GM12878 (cell line): ENCODE measurements at regions not wholly inside any gene's neighbourhood (a gene's known extent, or its start where the extent isn't known, plus 50 kb on each side); places are given as distances from the start of the nearest gene placed in this dataset.

ENCODE experiments used
- CHD1 ChIP-seq: IDR thresholded peaks from 2 replicates; pipeline ENCODE4 v1.6.1; 2012; ENCODE audit warnings: low read depth, low read length, improper control_type of control experiment
- CREM ChIP-seq: IDR thresholded peaks from 2 replicates; pipeline ENCODE4 v1.6.1; 2014; ENCODE audit warnings: antibody characterized with exemption, low read depth
- JUND ChIP-seq: IDR thresholded peaks from 2 replicates; pipeline ENCODE4 v1.6.1; 2012; ENCODE audit warnings: low read depth, mild to moderate bottlenecking, low read length, improper control_type of control experiment, moderate library complexity
- KAT2A ChIP-seq: conservative IDR thresholded peaks from 2 replicates; pipeline ENCODE4 v1.6.1; 2011; ENCODE audit warnings: low read depth, low read length; ENCODE audit not compliant: control insufficient read depth
- POLR2A ChIP-seq: IDR thresholded peaks from 2 replicates; pipeline ENCODE4 v1.6.1; 2011; ENCODE audit warnings: low read depth, mild to moderate bottlenecking, low read length
- POLR2AphosphoS5 ChIP-seq: IDR thresholded peaks from 2 replicates; pipeline ENCODE4 v1.6.1; 2011; ENCODE audit warnings: mild to moderate bottlenecking, low read length, inconsistent platforms
- ZNF274 ChIP-seq: IDR thresholded peaks from one replicate; pipeline ENCODE4 v1.8.0; 2011; ENCODE audit not compliant: insufficient read length, insufficient read depth
- TF ChIP-seq, protein P1 (sequence below): fragments of 450-650 bp; IDR thresholded peaks from 2 replicates; pipeline ENCODE4 v1.6.1; 2016; ENCODE audit warnings: mild to moderate bottlenecking
- TF ChIP-seq, protein P2 (sequence below): IDR thresholded peaks from 2 replicates; pipeline ENCODE4 v1.6.1; 2012; ENCODE audit warnings: mild to moderate bottlenecking, low read depth, low read length
- TF ChIP-seq, protein P3 (sequence below): IDR thresholded peaks from 2 replicates; pipeline ENCODE4 v1.6.1; 2012; ENCODE audit warnings: low read depth, low read length, improper control_type of control experiment

DNA sequence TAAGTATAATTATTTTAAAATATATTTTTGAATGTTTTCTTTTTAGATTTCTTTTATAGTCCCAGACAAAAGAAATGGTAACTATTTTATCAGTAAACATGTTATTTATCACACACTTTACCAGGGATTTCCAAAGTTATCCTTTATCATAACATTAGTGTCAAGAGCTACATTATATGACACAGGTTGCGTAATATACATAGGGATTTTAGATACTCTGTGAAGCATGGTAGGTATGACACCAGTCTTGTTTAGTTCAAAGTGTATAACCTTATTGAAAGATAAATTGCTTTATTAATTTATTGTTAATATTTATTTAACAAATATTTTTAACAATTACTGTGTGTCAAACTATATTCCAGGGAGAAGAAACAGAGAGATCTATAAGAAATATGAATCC is 163.3 kb upstream of the PABPC4L start:
- TF ChIP-seq KAT2A (no peak), ZNF274 (no peak), CHD1 (no peak), JUND (no peak), POLR2A (no peak), CREM (no peak), POLR2AphosphoS5 (no peak)
- TF ChIP-seq, protein P1, sequence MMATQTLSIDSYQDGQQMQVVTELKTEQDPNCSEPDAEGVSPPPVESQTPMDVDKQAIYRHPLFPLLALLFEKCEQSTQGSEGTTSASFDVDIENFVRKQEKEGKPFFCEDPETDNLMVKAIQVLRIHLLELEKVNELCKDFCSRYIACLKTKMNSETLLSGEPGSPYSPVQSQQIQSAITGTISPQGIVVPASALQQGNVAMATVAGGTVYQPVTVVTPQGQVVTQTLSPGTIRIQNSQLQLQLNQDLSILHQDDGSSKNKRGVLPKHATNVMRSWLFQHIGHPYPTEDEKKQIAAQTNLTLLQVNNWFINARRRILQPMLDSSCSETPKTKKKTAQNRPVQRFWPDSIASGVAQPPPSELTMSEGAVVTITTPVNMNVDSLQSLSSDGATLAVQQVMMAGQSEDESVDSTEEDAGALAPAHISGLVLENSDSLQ: no peak
- TF ChIP-seq, protein P2, sequence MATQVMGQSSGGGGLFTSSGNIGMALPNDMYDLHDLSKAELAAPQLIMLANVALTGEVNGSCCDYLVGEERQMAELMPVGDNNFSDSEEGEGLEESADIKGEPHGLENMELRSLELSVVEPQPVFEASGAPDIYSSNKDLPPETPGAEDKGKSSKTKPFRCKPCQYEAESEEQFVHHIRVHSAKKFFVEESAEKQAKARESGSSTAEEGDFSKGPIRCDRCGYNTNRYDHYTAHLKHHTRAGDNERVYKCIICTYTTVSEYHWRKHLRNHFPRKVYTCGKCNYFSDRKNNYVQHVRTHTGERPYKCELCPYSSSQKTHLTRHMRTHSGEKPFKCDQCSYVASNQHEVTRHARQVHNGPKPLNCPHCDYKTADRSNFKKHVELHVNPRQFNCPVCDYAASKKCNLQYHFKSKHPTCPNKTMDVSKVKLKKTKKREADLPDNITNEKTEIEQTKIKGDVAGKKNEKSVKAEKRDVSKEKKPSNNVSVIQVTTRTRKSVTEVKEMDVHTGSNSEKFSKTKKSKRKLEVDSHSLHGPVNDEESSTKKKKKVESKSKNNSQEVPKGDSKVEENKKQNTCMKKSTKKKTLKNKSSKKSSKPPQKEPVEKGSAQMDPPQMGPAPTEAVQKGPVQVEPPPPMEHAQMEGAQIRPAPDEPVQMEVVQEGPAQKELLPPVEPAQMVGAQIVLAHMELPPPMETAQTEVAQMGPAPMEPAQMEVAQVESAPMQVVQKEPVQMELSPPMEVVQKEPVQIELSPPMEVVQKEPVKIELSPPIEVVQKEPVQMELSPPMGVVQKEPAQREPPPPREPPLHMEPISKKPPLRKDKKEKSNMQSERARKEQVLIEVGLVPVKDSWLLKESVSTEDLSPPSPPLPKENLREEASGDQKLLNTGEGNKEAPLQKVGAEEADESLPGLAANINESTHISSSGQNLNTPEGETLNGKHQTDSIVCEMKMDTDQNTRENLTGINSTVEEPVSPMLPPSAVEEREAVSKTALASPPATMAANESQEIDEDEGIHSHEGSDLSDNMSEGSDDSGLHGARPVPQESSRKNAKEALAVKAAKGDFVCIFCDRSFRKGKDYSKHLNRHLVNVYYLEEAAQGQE: no peak
- TF ChIP-seq, protein P3, sequence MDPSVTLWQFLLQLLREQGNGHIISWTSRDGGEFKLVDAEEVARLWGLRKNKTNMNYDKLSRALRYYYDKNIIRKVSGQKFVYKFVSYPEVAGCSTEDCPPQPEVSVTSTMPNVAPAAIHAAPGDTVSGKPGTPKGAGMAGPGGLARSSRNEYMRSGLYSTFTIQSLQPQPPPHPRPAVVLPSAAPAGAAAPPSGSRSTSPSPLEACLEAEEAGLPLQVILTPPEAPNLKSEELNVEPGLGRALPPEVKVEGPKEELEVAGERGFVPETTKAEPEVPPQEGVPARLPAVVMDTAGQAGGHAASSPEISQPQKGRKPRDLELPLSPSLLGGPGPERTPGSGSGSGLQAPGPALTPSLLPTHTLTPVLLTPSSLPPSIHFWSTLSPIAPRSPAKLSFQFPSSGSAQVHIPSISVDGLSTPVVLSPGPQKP: no peak
